ENCODE measurements at regions not wholly inside any gene's neighbourhood (a gene's known extent, or its start where the extent isn't known, plus 50 kb on each side); places are given as distances from the start of the nearest gene placed in this dataset.

DNA sequence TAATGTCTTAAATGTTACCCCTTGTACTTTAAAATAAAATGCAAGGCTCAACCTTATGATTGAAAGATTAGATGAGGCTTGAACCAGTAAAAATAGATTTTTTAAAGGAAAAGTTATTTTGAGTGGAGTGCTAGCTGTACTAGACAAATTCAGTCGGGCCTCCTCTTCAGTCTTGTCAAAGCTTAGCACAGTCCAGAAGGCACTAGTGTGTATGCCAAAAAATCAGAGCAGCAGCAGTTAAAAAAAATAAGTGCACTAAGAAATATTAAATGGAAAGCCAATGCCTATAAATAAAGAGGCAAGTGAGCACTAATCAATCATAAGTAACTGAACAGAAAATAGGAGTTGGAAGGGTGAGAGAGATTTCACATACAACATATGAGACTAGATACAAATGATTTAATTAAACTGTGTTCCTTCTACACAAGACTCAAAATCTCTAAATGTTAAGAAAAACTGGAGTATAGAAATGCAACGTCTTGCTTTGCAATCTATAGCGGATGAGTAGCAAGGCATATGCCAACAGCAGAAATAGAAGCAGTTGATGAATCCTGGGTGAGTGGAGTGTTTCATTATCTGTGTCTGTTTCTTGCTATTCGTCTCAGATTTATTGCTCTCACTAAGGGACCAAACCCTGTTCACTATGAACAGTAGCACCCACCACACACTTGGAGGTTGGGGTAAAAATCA is 172.1 kb downstream of the ETNK1 start:
- no peaks in the 10 kb centered on the region for H3K9me3 ChIP-seq (ENCODE audit: low read depth)
- H3K9me2 ChIP-seq (ENCODE audit: insufficient read depth) = no peaks in the 10 kb centered on the region
- H3K27me3 ChIP-seq (replicated peaks; ENCODE audit: insufficient read depth) = no peaks in the 10 kb centered on the region
- no peaks in the 10 kb centered on the region for H3K79me2 ChIP-seq (ENCODE audit: insufficient read depth)
- H3K4me3 ChIP-seq = no peak overlapping the region
- no peak overlapping the region for H3K4me2 ChIP-seq (ENCODE audit: unreplicated experiment)
- H4K20me1 ChIP-seq (ENCODE audit: insufficient read depth) = no peaks in the 10 kb centered on the region
- TF ChIP-seq EZH2phosphoT487 (IDR thresholded peaks at IDR 0.05; ENCODE audit: insufficient read depth, low read depth) (no peak), EZH2 (IDR thresholded peaks at IDR 0.05; ENCODE audit: insufficient read depth, poor library complexity, severe bottlenecking) (no peak)
- no peaks in the 10 kb centered on the region for H3K4me1 ChIP-seq (ENCODE audit: insufficient read depth)
- in situ Hi-C loops (cut with MboI) = no loop called here
- no peak overlapping the region for H2AFZ ChIP-seq
- H3K27ac ChIP-seq = no peak overlapping the region
- H3K9ac ChIP-seq = no peak overlapping the region
- 47 to 54% methylated on average over 4 of the region's 4 CpGs for WGBS, 2 experiments (ENCODE audit: low coverage in 1 of 2, low lambda C conversion rate in 2 of 2, missing lambda C conversion rate in 2 of 2)
- H3F3A ChIP-seq (ENCODE audit: insufficient read depth) = no peaks in the 10 kb centered on the region
- DNase-seq = no peak
- H3K36me3 ChIP-seq (ENCODE audit: low read depth) = no peaks in the 10 kb centered on the region

DNA sequence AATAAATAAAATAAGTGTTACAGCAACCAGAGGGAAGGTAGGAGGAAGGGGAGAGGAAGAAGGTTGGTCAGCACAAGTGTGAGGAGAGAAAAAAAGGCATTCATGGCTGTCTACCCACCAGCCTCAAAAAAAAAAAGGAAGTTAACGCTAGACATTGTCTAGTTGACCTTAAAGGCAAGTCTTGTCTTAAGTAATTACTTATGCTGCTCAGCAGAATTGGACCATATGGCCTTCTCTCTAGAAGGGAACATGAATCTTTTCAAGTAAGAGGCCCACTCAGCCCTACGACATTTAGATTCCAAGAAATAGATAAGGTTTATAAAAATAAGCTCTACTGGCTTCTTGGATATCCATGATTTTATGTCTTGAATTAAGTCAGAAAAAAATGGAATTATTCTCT is 172.7 kb downstream of the ETNK1 start:
- Histone ChIP-seq H2AFZ (no peak overlapping the region), H3K4me1 (ENCODE audit: insufficient read depth) (no peaks in the 10 kb centered on the region), H4K20me1 (ENCODE audit: insufficient read depth) (no peaks in the 10 kb centered on the region), H3K36me3 (ENCODE audit: low read depth) (no peaks in the 10 kb centered on the region), H3K9me3 (ENCODE audit: low read depth) (no peaks in the 10 kb centered on the region), H3F3A (ENCODE audit: insufficient read depth) (no peaks in the 10 kb centered on the region), H3K27me3 (replicated peaks; ENCODE audit: insufficient read depth) (no peaks in the 10 kb centered on the region), H3K9ac (no peak overlapping the region), H3K27ac (no peak overlapping the region), H3K9me2 (ENCODE audit: insufficient read depth) (no peaks in the 10 kb centered on the region), H3K4me3 (no peak overlapping the region), H3K79me2 (ENCODE audit: insufficient read depth) (no peaks in the 10 kb centered on the region), H3K4me2 (ENCODE audit: unreplicated experiment) (no peak overlapping the region)
- no peak for TF ChIP-seq EZH2phosphoT487 (IDR thresholded peaks at IDR 0.05; ENCODE audit: insufficient read depth, low read depth)
- WGBS, 2 experiments (ENCODE audit: low coverage in 1 of 2, low lambda C conversion rate in 2 of 2, missing lambda C conversion rate in 2 of 2) = 24% methylated on average over 2 of the region's 2 CpGs
- DNase-seq = no peak
- in situ Hi-C loops (cut with MboI) = no loop called here

- Histone ChIP-seq H3K27ac (no peak overlapping the region), H2AFZ (no peak overlapping the region), H3K4me3 (no peak overlapping the region), H3K9me3 (ENCODE audit: low read depth) (no peaks in the 10 kb centered on the region), H3K4me1 (ENCODE audit: insufficient read depth) (no peaks in the 10 kb centered on the region), H3K9ac (no peak overlapping the region), H3K4me2 (ENCODE audit: unreplicated experiment) (no peak overlapping the region), H3K9me2 (ENCODE audit: insufficient read depth) (no peaks in the 10 kb centered on the region), H4K20me1 (ENCODE audit: insufficient read depth) (no peaks in the 10 kb centered on the region), H3K79me2 (ENCODE audit: insufficient read depth) (no peaks in the 10 kb centered on the region), H3K36me3 (ENCODE audit: low read depth) (no peaks in the 10 kb centered on the region), H3F3A (ENCODE audit: insufficient read depth) (no peaks in the 10 kb centered on the region), H3K27me3 (replicated peaks; ENCODE audit: insufficient read depth) (no peaks in the 10 kb centered on the region)
- TF ChIP-seq EZH2 (IDR thresholded peaks at IDR 0.05; ENCODE audit: insufficient read depth, poor library complexity, severe bottlenecking) = no peak
- TF ChIP-seq EZH2phosphoT487 (IDR thresholded peaks at IDR 0.05; ENCODE audit: insufficient read depth, low read depth) = no peak
- in situ Hi-C loops (cut with MboI) = no loop called here
- 20 to 29% methylated on average over 3 of the region's 3 CpGs for WGBS, 2 experiments (ENCODE audit: low coverage in 1 of 2, low lambda C conversion rate in 2 of 2, missing lambda C conversion rate in 2 of 2)
- DNase-seq = no peak
Observed at GRCh38 chr12:22798116-22798515, 173.1 kb downstream of the ETNK1 start.

GRCh38 chr12:22799503-22799902 is 174.5 kb downstream of the ETNK1 start:
- Histone ChIP-seq H3K9me2 (ENCODE audit: insufficient read depth) (no peaks in the 10 kb centered on the region), H3K4me1 (ENCODE audit: insufficient read depth) (no peaks in the 10 kb centered on the region), H3K9ac (no peak overlapping the region), H3K4me2 (ENCODE audit: unreplicated experiment) (no peak overlapping the region), H3K9me3 (ENCODE audit: low read depth) (no peaks in the 10 kb centered on the region), H3K4me3 (no peak overlapping the region), H3F3A (ENCODE audit: insufficient read depth) (no peaks in the 10 kb centered on the region), H3K79me2 (ENCODE audit: insufficient read depth) (no peaks in the 10 kb centered on the region), H3K27ac (no peak overlapping the region), H4K20me1 (ENCODE audit: insufficient read depth) (no peaks in the 10 kb centered on the region), H2AFZ (no peak overlapping the region), H3K36me3 (ENCODE audit: low read depth) (no peaks in the 10 kb centered on the region), H3K27me3 (replicated peaks; ENCODE audit: insufficient read depth) (no peaks in the 10 kb centered on the region)
- DNase-seq = no peak
- WGBS, 2 experiments (ENCODE audit: low coverage in 1 of 2, low lambda C conversion rate in 2 of 2, missing lambda C conversion rate in 2 of 2) = 15 to 19% methylated on average over 2 of the region's 2 CpGs
- no peak for TF ChIP-seq EZH2phosphoT487 (IDR thresholded peaks at IDR 0.05; ENCODE audit: insufficient read depth, low read depth)
- in situ Hi-C loops (cut with MboI) = no loop called here

- 16 to 25% methylated on average over 2 of the region's 2 CpGs for WGBS, 2 experiments (ENCODE audit: low coverage in 1 of 2, low lambda C conversion rate in 2 of 2, missing lambda C conversion rate in 2 of 2)
Observed at GRCh38 chr12:22800332-22800731, 175.4 kb downstream of the ETNK1 start.

More at GRCh38 chr12:22800332-22800731, 175.4 kb downstream of the ETNK1 start:
- Histone ChIP-seq H3K79me2 (ENCODE audit: insufficient read depth) (no peaks in the 10 kb centered on the region), H3K27ac (no peak overlapping the region), H3K36me3 (ENCODE audit: low read depth) (no peaks in the 10 kb centered on the region), H3K27me3 (replicated peaks; ENCODE audit: insufficient read depth) (no peaks in the 10 kb centered on the region), H3K4me3 (no peak overlapping the region), H3F3A (ENCODE audit: insufficient read depth) (no peaks in the 10 kb centered on the region), H4K20me1 (ENCODE audit: insufficient read depth) (no peaks in the 10 kb centered on the region), H3K9me2 (ENCODE audit: insufficient read depth) (no peaks in the 10 kb centered on the region), H2AFZ (no peak overlapping the region), H3K9me3 (ENCODE audit: low read depth) (no peaks in the 10 kb centered on the region), H3K4me2 (ENCODE audit: unreplicated experiment) (no peak overlapping the region), H3K4me1 (ENCODE audit: insufficient read depth) (no peaks in the 10 kb centered on the region), H3K9ac (no peak overlapping the region)
- TF ChIP-seq EZH2phosphoT487 (IDR thresholded peaks at IDR 0.05; ENCODE audit: insufficient read depth, low read depth) = no peak
- TF ChIP-seq EZH2 (IDR thresholded peaks at IDR 0.05; ENCODE audit: insufficient read depth, poor library complexity, severe bottlenecking) = no peak
- no peak for DNase-seq
- in situ Hi-C loops (cut with MboI) = no loop called here

Data from GM23248 (cell line).